PC-3 (cell line): ENCODE measurements at regions not wholly inside any gene's neighbourhood (a gene's known extent, or its start where the extent isn't known, plus 50 kb on each side); places are given as distances from the start of the nearest gene placed in this dataset.

ENCODE experiments used
- ATAC-seq: fragments of 200-7000 bp; cut with Tn5 transposase; 2 replicates; pipeline ENCODE4 v1.9.1; 2020; ENCODE audit warnings: mild to moderate bottlenecking, moderate library complexity
- BruUV-seq: library from RNA; stranded (reverse); fragments of 400-500 nt; replicated peaks from 2 replicates; lab custom pipeline; 2021; lab: Mats Ljungman, UMichigan
- CTCF ChIA-PET: fragments of 300-600 bp; sonication (Branson Sonifier 250); formaldehyde crosslinking; loops from one replicate; lab custom pipeline; 2022; ENCODE audit warnings: antibody characterized with exemption; lab: Charles Lee
- POLR2A ChIA-PET: fragments of 300-600 bp; sonication (Branson Sonifier 250); formaldehyde crosslinking; loops from one replicate; lab custom pipeline; 2022; ENCODE audit warnings: antibody characterized with exemption; ENCODE audit not compliant: unreplicated experiment; lab: Charles Lee
- DNase-seq: peaks from one replicate; pipeline ENCODE4 v3.0.0-alpha.2; 2015
- H2AFZ ChIP-seq: fragments of 300-600 bp; sonication (generic); 2 replicates; pipeline ENCODE4 v1.6.0; 2016; ENCODE audit warnings: antibody characterized with exemption, low read length
- H3F3A ChIP-seq: fragments of 300-600 bp; sonication (generic); one replicate; pipeline ENCODE4 v1.6.0; 2017; ENCODE audit warnings: antibody characterized with exemption, low read length, control low read depth, mild to moderate bottlenecking; ENCODE audit not compliant: unreplicated experiment
- H3K27ac ChIP-seq: fragments of 300-600 bp; sonication (generic); 2 replicates; pipeline ENCODE4 v1.5.1; 2016; ENCODE audit warnings: mild to moderate bottlenecking, low read length
- H3K27me3 ChIP-seq: fragments of 300-600 bp; sonication (generic); 2 replicates; pipeline ENCODE4 v1.6.1; 2016; ENCODE audit warnings: low read length, mixed read lengths
- H3K36me3 ChIP-seq: fragments of 300-600 bp; sonication (generic); 2 replicates; pipeline ENCODE4 v1.6.1; 2016; ENCODE audit warnings: low read depth, mixed run types, low read length, mixed read lengths
- H3K4me1 ChIP-seq: fragments of 300-600 bp; sonication (generic); 2 replicates; pipeline ENCODE4 v1.5.1; 2016; ENCODE audit warnings: low read length; ENCODE audit not compliant: insufficient read depth
- H3K4me2 ChIP-seq: fragments of 300-600 bp; sonication (generic); 2 replicates; pipeline ENCODE4 v1.6.0; 2016; ENCODE audit warnings: low read length
- H3K4me3 ChIP-seq: fragments of 300-600 bp; sonication (generic); 2 replicates; pipeline ENCODE4 v1.5.1; 2016; ENCODE audit warnings: mild to moderate bottlenecking, low read length, mixed read lengths
- H3K79me2 ChIP-seq: fragments of 300-600 bp; sonication (generic); 2 replicates; pipeline ENCODE4 v1.6.1; 2017; ENCODE audit warnings: low read length, mixed read lengths
- H3K9ac ChIP-seq: fragments of 300-600 bp; sonication (generic); 2 replicates; pipeline ENCODE4 v1.6.0; 2016; ENCODE audit warnings: mild to moderate bottlenecking, low read length
- H3K9me2 ChIP-seq: fragments of 300-600 bp; sonication (generic); replicated peaks from 2 replicates; pipeline ENCODE4 v1.6.1; 2016; ENCODE audit warnings: mixed run types, low read length, mixed read lengths
- H3K9me3 ChIP-seq: fragments of 300-600 bp; sonication (generic); 2 replicates; pipeline ENCODE4 v1.6.1; 2016; ENCODE audit warnings: low read length, mixed read lengths
- H4K20me1 ChIP-seq: fragments of 300-600 bp; sonication (generic); 2 replicates; pipeline ENCODE4 v1.6.1; 2016; ENCODE audit warnings: low read length, mixed read lengths
- CTCF ChIP-seq: fragments of 300-600 bp; sonication (generic); conservative IDR thresholded peaks from 2 replicates; pipeline ENCODE4 v1.5.1; 2017; ENCODE audit warnings: antibody characterized with exemption, low read depth, mild to moderate bottlenecking, low read length
- EZH2 ChIP-seq: fragments of 300-600 bp; sonication (generic); IDR thresholded peaks from one replicate; pipeline ENCODE4 v1.6.1; 2017; ENCODE audit warnings: antibody characterized with exemption, mild to moderate bottlenecking, low read length; ENCODE audit not compliant: unreplicated experiment
- EZH2phosphoT487 ChIP-seq: fragments of 300-600 bp; sonication (generic); IDR thresholded peaks from 2 replicates; pipeline ENCODE4 v1.6.1; 2018; ENCODE audit warnings: mild to moderate bottlenecking, antibody characterized with exemption, low read length, borderline replicate concordance
- intact Hi-C: fragments of 100-400 bp; cut with micrococcal nuclease; formaldehyde crosslinking; loops from 2 replicates; pipeline ENCODE4 v1.9.0; 2023

DNA sequence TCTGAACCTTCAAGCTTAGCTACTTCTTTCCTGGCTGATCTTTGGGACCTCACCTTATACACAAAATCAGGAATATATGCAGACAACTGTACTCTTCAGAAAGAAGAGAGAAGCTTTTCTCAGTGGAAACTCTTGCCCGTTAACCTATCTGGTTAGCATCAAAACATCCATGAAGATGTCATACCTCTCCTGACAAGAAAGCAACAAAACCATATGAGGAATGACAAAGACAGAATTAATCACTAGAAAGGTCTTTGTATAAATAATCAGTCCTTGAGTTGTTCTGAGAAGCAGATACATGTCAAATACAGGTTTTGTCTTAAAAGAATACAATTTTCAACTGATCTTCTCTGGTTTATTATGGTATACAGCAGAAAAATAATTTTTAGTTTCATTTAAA lies 130.8 kb downstream of the FAT4 start:
- POLR2A ChIA-PET = no interaction called here
- no TSS peak for BruUV-seq
- H3K4me2 ChIP-seq = no peak overlapping the region
- H3K9me2 ChIP-seq = no peaks in the 10 kb centered on the region
- TF ChIP-seq EZH2phosphoT487 (no peak), EZH2 (no peak), CTCF (no peak)
- H4K20me1 ChIP-seq = no peaks in the 10 kb centered on the region
- no peak overlapping the region for H2AFZ ChIP-seq
- DNase-seq (no peak), ATAC-seq (no peak)
- no peaks in the 10 kb centered on the region for H3K79me2 ChIP-seq
- CTCF ChIA-PET = no interaction called here
- H3K36me3 ChIP-seq = no peaks in the 10 kb centered on the region
- H3K4me3 ChIP-seq = no peak overlapping the region
- H3K27me3 ChIP-seq = no peaks in the 10 kb centered on the region
- H3K9ac ChIP-seq = no peak overlapping the region
- no peaks in the 10 kb centered on the region for H3K9me3 ChIP-seq
- intact Hi-C loops = no loop called here
- H3K27ac ChIP-seq = no peak overlapping the region
- H3F3A ChIP-seq = no peaks in the 10 kb centered on the region
- H3K4me1 ChIP-seq = no peaks in the 10 kb centered on the region

GRCh38 chr4:125447551-125448290 lies 133.0 kb downstream of the FAT4 start:
- TF ChIP-seq EZH2 = no peak
- no peak for TF ChIP-seq EZH2phosphoT487
- TF ChIP-seq CTCF = no peak
- H3K4me2 ChIP-seq = no peak overlapping the region
- H3K79me2 ChIP-seq = no peaks in the 10 kb centered on the region
- ATAC-seq (no peak), DNase-seq (no peak)
- ChIA-PET POLR2A (no interaction called here), CTCF (no interaction called here)
- H2AFZ ChIP-seq = no peak overlapping the region
- H3K9ac ChIP-seq = no peak overlapping the region
- no peak overlapping the region for H3K4me3 ChIP-seq
- H3K27me3 ChIP-seq = no peaks in the 10 kb centered on the region
- BruUV-seq = no TSS peak
- no peaks in the 10 kb centered on the region for H3K36me3 ChIP-seq
- no peaks in the 10 kb centered on the region for H4K20me1 ChIP-seq
- no peaks in the 10 kb centered on the region for H3F3A ChIP-seq
- no peak overlapping the region for H3K27ac ChIP-seq
- intact Hi-C loops = no loop called here
- H3K9me3 ChIP-seq = no peaks in the 10 kb centered on the region
- no peaks in the 10 kb centered on the region for H3K4me1 ChIP-seq
- no peaks in the 10 kb centered on the region for H3K9me2 ChIP-seq

- intact Hi-C loops = no loop called here
- Histone ChIP-seq H3K27ac (no peak overlapping the region), H3K9me2 (no peaks in the 10 kb centered on the region), H4K20me1 (no peaks in the 10 kb centered on the region), H3K36me3 (no peaks in the 10 kb centered on the region), H2AFZ (no peak overlapping the region), H3K4me1 (no peaks in the 10 kb centered on the region), H3K27me3 (no peaks in the 10 kb centered on the region), H3K79me2 (no peaks in the 10 kb centered on the region), H3K4me3 (no peak overlapping the region), H3K4me2 (no peak overlapping the region), H3K9ac (no peak overlapping the region), H3F3A (no peaks in the 10 kb centered on the region), H3K9me3 (no peaks in the 10 kb centered on the region)
- ATAC-seq = no peak
- no TSS peak for BruUV-seq
- CTCF ChIA-PET = no interaction called here
- no peak for DNase-seq
- POLR2A ChIA-PET = no interaction called here
- TF ChIP-seq EZH2 = no peak
- TF ChIP-seq EZH2phosphoT487 = no peak
- TF ChIP-seq CTCF = no peak
Measured at GRCh38 chr4:125456075-125456474, 141.3 kb downstream of the FAT4 start.
